Endodermal cell (in vitro differentiated cells): ENCODE measurements at regions not wholly inside any gene's neighbourhood (a gene's known extent, or its start where the extent isn't known, plus 50 kb on each side); places are given as distances from the start of the nearest gene placed in this dataset.

Source experiments
- DNase-seq: peaks from one replicate; pipeline ENCODE4 v3.0.0-alpha.2; 2017
- H3K27ac ChIP-seq: 2 replicates; pipeline ENCODE4 v1.5.1; 2013; ENCODE audit warnings: mild to moderate bottlenecking, low read depth, low read length, moderate library complexity
- H3K27me3 ChIP-seq: 2 replicates; pipeline ENCODE4 v1.6.1; 2013; ENCODE audit warnings: mild to moderate bottlenecking, low read length, moderate library complexity; ENCODE audit not compliant: insufficient read depth, control insufficient read depth, poor library complexity, severe bottlenecking
- H3K36me3 ChIP-seq: 2 replicates; pipeline ENCODE4 v1.7.0; 2013; ENCODE audit warnings: mild to moderate bottlenecking, low read length, moderate library complexity; ENCODE audit not compliant: control insufficient read depth, insufficient read depth
- H3K4me1 ChIP-seq: one replicate; pipeline ENCODE4 v1.7.0; 2013; ENCODE audit warnings: low read length; ENCODE audit not compliant: control insufficient read depth, insufficient read depth
- H3K4me3 ChIP-seq: 2 replicates; pipeline ENCODE4 v1.5.1; 2013; ENCODE audit warnings: mild to moderate bottlenecking, low read length, moderate library complexity
- H3K9ac ChIP-seq: 2 replicates; pipeline ENCODE4 v1.6.1; 2013; ENCODE audit warnings: mild to moderate bottlenecking, low read length, moderate library complexity; ENCODE audit not compliant: poor library complexity, severe bottlenecking; ENCODE audit errors: extremely low read depth
- H3K9me3 ChIP-seq: 2 replicates; pipeline ENCODE4 v1.6.1; 2013; ENCODE audit warnings: mild to moderate bottlenecking, low read length, moderate library complexity; ENCODE audit not compliant: control insufficient read depth
- H3K27ac Mint-ChIP-seq: 2 replicates; pipeline ENCODE4 v1.8.0; 2020; ENCODE audit warnings: mixed read lengths
- H3K27me3 Mint-ChIP-seq: 2 replicates; pipeline ENCODE4 v1.8.0; 2021; ENCODE audit warnings: mild to moderate bottlenecking, mixed read lengths; ENCODE audit not compliant: insufficient read depth
- H3K36me3 Mint-ChIP-seq: 2 replicates; pipeline ENCODE4 v1.8.0; 2020; ENCODE audit warnings: low read depth, mixed read lengths
- H3K4me1 Mint-ChIP-seq: 2 replicates; pipeline ENCODE4 v1.8.0; 2020; ENCODE audit warnings: mixed read lengths
- H3K4me3 Mint-ChIP-seq: 2 replicates; pipeline ENCODE4 v1.8.0; 2020; ENCODE audit warnings: mild to moderate bottlenecking, moderate library complexity, mixed read lengths
- H3K9me3 Mint-ChIP-seq: 2 replicates; pipeline ENCODE4 v1.8.0; 2020; ENCODE audit warnings: mild to moderate bottlenecking, mixed read lengths
- WGBS, 2 experiments: methylation state at CpG; one replicate each; pipeline versions ENCODE4 v1.1.5 to v1.1.7; 2013; ENCODE audit warnings: missing lambda C conversion rate in 2 of 2, mixed read lengths in 1 of 2; ENCODE audit not compliant: insufficient coverage in 1 of 2, insufficient read length in 1 of 2; 5-methylcytosine and 5-hydroxymethylcytosine counted together
- TF ChIP-seq, protein P1 (sequence below): fragments of 200-600 bp; sonication (generic); conservative IDR thresholded peaks from 2 replicates; pipeline ENCODE4 v1.5.0; 2021; ENCODE audit warnings: antibody characterized with exemption, mild to moderate bottlenecking

DNA sequence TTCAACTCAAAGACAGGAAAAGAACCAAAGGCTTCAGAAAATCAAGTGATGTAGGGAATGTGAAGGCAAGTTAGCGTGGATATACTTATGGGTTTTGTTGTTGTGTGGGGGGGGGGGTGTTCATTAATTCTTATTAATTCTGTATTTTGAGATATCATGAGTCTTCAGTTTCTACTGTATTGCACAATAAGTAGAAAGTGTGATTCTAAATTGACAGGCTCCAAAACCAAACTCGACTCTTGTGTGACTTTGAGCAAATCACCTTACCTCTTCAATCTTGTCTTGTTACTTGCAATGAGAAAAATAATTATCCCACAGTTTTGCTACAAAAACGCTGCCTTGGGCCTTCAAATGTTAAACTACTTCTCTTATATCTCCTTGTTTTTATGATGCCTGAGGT, 453.9 kb upstream of the GOT2 start:
- no peaks in the 10 kb centered on the region for H3K4me1 ChIP-seq
- Mint-ChIP-seq H3K4me1 (no peaks in the 10 kb centered on the region), H3K4me3 (no peak overlapping the region), H3K9me3 (peaks cover 1% of the 10 kb centered on the region), H3K36me3 (no peaks in the 10 kb centered on the region), H3K27me3 (peaks cover 2% of the 10 kb centered on the region), H3K27ac (no peak overlapping the region)
- 83 to 85% methylated on average over 2 to 3 of the region's 3 CpGs for WGBS, 2 experiments
- no peaks in the 10 kb centered on the region for H3K36me3 ChIP-seq
- H3K9me3 ChIP-seq, result no peaks in the 10 kb centered on the region
- H3K4me3 ChIP-seq, result no peak overlapping the region
- H3K27me3 ChIP-seq, result no peaks in the 10 kb centered on the region
- H3K27ac ChIP-seq, result no peak overlapping the region
- DNase-seq, result no peak
- H3K9ac ChIP-seq, result no peak overlapping the region
- TF ChIP-seq, protein P1, sequence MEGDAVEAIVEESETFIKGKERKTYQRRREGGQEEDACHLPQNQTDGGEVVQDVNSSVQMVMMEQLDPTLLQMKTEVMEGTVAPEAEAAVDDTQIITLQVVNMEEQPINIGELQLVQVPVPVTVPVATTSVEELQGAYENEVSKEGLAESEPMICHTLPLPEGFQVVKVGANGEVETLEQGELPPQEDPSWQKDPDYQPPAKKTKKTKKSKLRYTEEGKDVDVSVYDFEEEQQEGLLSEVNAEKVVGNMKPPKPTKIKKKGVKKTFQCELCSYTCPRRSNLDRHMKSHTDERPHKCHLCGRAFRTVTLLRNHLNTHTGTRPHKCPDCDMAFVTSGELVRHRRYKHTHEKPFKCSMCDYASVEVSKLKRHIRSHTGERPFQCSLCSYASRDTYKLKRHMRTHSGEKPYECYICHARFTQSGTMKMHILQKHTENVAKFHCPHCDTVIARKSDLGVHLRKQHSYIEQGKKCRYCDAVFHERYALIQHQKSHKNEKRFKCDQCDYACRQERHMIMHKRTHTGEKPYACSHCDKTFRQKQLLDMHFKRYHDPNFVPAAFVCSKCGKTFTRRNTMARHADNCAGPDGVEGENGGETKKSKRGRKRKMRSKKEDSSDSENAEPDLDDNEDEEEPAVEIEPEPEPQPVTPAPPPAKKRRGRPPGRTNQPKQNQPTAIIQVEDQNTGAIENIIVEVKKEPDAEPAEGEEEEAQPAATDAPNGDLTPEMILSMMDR, result no peak

DNA sequence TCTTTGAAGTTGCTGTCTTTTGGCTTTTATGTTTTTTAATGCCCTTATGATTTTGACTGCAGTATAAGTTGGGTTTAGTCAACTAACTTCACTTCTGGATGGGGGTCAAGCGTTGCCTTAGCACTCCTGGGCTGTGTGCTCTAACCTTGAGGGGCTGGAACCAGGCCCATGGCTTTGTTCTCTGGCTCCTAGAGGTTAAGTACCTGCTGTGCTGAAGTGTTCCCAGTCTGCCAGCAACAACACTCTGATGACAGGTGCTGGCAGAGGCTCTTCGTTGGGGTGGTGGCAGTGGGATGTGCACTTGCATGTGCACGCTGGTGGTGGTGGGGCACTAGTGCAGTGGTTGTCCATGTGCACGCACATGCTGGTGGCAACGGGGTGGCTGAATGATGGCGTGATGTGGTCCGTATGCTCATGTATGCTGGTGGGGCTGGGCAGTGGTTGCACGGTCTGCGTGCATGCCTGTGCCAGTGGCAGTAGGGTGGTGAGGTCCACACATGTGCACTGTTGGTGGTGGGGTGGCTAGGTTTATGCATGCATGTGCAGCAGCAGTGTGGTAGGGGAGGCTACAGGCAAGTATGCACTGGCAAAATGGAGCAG, 447.8 kb upstream of the GOT2 start:
- peak; percentile 50 for DNase-seq
- Mint-ChIP-seq H3K27ac (no peak overlapping the region), H3K36me3 (no peaks in the 10 kb centered on the region), H3K4me1 (peaks cover 21% of the 10 kb centered on the region), H3K9me3 (peaks cover 1% of the 10 kb centered on the region), H3K4me3 (no peak overlapping the region), H3K27me3 (peaks cover 5% of the 10 kb centered on the region)
- peaks cover 14% of the 10 kb centered on the region for H3K27me3 ChIP-seq
- H3K9me3 ChIP-seq, result no peaks in the 10 kb centered on the region
- no peak overlapping the region for H3K27ac ChIP-seq
- no peak overlapping the region for H3K4me3 ChIP-seq
- H3K4me1 ChIP-seq, result peaks cover 4% of the 10 kb centered on the region
- TF ChIP-seq, protein P1, result no peak
- no peaks in the 10 kb centered on the region for H3K36me3 ChIP-seq
- WGBS, 2 experiments, result 95 to 96% methylated on average over 9 of the region's 9 CpGs
- no peak overlapping the region for H3K9ac ChIP-seq

DNA sequence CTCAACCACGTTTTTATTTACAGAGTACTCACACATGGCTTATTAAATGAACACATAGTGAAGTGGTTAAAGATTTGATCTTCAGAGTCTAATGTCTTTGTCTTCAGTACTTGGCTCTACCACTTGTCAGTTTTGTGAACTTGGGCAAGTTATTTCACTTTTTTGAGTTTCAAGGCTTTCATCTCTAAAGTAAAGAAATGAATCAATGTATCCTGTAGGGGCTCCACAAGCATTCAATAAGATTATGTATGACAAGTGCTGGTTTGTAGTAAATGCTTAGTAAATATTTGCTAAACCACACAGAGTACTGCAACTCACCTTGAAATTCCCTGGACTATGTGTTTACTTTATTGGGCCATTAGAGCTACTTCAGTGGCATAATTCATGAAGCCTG, 446.0 kb upstream of the GOT2 start:
- Mint-ChIP-seq H3K27ac (no peak overlapping the region), H3K4me1 (peaks cover 21% of the 10 kb centered on the region), H3K9me3 (no peaks in the 10 kb centered on the region), H3K36me3 (no peaks in the 10 kb centered on the region), H3K4me3 (no peak overlapping the region), H3K27me3 (peaks cover 5% of the 10 kb centered on the region)
- peaks cover 14% of the 10 kb centered on the region for H3K27me3 ChIP-seq
- H3K4me3 ChIP-seq, result no peak overlapping the region
- H3K9ac ChIP-seq, result no peak overlapping the region
- TF ChIP-seq, protein P1, result no peak
- WGBS, 2 experiments, result 78% methylated on average over 1 of the region's 1 CpG; no CpG with 5 or more reads in 1 of the 2 experiments
- H3K27ac ChIP-seq, result no peak overlapping the region
- H3K4me1 ChIP-seq, result peaks cover 4% of the 10 kb centered on the region
- no peaks in the 10 kb centered on the region for H3K9me3 ChIP-seq
- H3K36me3 ChIP-seq, result no peaks in the 10 kb centered on the region
- no peak for DNase-seq
